NCI-H345 treated with DMSO at 0.1 percent for 48 hours (cell line): ENCODE measurements at regions not wholly inside any gene's neighbourhood (a gene's known extent, or its start where the extent isn't known, plus 50 kb on each side); places are given as distances from the start of the nearest gene placed in this dataset.
"Not testable (repeated sequence)": the region's sequence is repeated elsewhere in the genome, so short reads cannot be mapped to it uniquely, and the experiment has no call there.

Experiments
- DNase-seq: peaks from one replicate; lab custom pipeline; 2025; ENCODE audit not compliant: unreplicated experiment; lab: John Stamatoyannopoulos, UW

DNA sequence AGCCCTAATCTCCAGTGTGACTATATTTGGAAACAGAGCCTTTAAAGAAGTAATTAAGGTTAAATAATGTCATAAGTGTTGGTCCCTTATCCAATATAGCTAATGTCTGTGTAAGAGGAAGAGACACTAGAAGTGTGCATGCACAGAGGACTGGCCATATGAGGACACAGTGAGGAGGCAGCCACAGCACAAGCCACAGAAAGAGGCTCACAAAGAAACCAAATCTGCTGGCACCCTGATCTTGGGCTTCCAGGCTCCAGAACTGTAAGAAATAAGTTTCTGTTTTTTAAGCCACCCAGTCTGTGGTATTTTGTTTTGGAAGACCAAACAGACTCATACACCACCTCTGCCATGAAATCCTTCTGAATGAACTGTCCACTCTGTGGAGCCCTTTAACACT is 186.4 kb upstream of the SLC39A10 start:
- DNase-seq = no peak

DNA sequence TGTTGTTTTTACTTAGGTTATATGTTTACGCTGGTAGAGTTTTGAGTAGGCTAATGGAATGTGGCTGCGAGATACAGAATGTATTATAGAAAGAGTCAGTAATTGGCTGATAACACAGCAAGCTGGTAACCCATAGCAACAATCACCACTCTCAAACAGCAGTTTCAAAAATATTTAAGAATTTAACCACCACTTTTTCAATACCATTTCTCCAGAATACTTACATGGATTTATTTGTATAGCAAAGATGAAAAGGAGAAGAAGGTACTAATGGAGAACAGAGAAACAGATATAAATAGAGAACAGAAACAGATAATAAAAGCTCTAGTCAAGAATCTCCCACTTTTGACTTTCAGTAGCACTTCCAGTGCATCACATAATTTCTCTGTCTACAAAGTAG is 188.3 kb upstream of the SLC39A10 start:
- no peak for DNase-seq

- DNase-seq = no peak
Observed at GRCh38 chr2:195466427-195466826, 190.6 kb upstream of the SLC39A10 start.

DNA sequence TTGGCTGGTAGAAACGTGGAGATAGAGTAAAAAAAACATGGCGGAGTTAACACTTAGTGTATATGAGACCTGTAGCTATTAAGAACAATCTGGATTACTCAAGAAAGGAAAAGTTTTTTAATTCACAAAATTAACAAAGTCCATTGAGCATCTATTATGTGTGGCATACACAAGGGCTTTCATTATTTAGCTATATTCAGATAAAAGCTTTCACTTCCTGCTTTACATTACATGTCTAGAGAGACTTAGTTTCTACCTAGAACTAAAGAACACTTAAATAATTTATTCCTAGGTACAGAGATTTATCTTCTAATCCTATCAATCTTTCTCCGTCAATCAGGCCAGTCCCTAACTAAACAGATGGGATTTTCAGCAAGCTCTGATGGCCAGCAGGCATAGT is 196.0 kb upstream of the SLC39A10 start:
- no peak for DNase-seq

- DNase-seq = no peak
Observed at GRCh38 chr2:195458936-195459335, 198.1 kb upstream of the SLC39A10 start.

- DNase-seq = no peak
Observed at GRCh38 chr2:195457873-195458272, 199.2 kb upstream of the SLC39A10 start.

GRCh38 chr2:195456771-195457170 is 200.3 kb upstream of the SLC39A10 start:
- no peak for DNase-seq

DNA sequence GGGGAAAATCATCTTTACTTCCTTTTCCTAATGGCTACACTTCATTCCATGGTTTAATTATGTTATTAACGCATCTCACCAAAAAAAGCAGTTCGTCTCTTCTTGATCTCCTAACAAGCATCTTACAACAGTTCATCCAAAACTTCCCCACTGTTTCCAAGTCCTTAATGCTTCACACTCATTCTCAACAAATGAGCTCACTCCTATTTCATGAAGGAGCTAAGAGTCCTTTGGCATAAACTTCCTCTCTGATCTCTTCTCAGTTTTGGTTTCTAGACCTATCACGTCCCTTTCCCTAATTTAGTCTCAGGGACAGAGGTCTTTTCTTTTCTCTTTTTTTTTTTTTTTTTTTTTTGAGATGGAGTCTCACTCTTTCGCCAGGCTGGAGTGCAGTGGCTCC is 205.9 kb upstream of the SLC39A10 start:
- DNase-seq = no peak

DNA sequence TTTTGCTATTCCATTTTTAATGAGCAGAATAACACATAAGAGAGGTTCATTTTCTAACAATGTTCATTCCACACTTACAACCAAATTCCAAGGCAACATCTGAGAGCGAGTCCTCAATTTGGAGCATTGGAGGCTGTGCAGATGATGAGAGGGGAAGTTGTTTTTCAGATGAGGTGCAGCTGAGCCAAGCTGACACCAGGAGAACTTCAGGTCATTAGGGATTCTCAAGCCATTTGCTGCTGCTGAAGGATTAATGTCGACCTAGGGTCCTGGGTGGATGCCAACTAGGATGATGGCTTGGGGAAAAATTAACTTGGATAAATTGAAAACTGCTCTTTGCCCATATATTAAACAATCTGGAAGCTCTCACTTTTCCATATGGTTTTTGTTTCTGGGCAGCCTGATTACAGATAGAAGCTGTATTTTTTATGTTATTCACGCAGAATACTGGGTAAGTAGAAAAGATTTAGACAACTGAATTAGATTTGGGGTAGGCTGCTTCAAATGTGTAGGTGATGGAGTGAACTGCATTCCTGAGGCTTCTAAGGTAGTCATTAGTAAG is 206.4 kb upstream of the SLC39A10 start:
- no peak for DNase-seq

- DNase-seq = no peak
Observed at GRCh38 chr2:195447323-195447975, 209.6 kb upstream of the SLC39A10 start.

DNA sequence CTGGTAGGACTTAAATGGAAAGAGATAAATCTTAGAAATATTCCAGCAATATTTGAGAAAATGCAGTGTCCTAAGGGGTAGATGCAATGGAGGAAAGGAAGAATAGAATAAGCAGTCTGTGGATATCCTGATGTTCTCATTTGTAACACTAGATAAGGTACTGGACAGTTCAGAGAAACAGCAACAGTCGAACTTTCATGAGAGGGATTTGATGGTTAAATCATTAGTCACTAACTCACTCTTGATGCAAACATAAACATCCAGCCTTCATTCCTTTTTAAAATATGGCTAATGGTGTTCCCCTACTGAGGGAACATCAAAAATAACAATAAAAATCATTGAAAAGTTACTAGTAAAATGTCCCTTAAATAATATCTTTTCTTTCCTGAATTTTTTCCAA is 211.4 kb upstream of the SLC39A10 start:
- DNase-seq = no peak

GRCh38 chr2:195443926-195444325 is 213.1 kb upstream of the SLC39A10 start:
- no peak for DNase-seq

DNA sequence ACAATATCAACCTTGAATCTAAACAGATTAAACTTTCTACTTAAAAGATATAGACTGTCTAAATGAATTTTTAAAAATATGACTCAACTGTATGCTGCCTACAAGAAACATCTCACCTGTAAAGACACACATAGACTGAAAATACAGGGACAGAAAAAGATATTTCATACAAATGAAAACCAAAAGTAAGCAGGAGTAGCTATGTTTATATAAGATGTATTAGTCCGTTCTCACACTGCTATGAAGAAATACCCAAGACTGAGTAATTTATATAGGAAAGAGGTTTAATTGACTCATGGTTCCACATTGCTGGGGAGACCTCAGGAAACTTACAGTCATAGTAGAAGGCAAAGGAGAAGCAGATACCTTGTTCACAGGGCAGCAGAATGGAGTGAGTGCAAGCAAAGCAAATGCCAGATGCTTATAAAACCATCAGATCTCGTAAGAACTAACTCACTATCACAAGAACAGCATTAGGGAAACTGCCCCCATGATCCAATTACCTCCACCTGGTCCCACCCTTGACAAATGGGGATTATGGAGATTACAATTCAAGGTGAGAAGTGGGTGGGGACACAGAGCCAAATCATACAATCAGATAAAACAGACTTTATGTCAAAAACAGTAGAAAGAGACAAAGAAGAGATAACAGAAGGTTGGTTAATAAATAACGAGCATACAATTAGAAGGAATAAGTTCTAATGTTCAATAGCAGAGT is 214.4 kb upstream of the SLC39A10 start:
- no peak for DNase-seq

DNA sequence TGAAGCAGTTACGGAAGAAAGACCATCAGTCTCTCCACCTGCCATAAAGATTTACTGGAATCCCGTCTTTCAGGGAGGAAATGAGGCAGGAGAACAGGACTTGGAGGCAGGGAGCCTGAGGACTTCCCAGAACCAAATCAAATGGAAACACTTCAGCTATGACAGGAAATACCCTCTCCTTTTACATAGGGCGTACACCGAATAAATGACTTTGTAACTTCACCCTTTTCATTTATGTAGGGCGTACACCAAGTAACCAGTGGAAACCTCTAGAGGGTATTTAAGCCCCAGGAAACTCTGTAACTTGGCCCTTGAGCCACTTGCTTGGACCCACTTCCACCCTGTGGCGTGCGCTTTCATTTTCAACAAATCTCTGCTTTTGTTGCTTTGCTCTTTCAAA is 218.3 kb upstream of the SLC39A10 start:
- DNase-seq = no peak

- DNase-seq = no peak
Observed at GRCh38 chr2:195437521-195437920, 219.5 kb upstream of the SLC39A10 start.

DNA sequence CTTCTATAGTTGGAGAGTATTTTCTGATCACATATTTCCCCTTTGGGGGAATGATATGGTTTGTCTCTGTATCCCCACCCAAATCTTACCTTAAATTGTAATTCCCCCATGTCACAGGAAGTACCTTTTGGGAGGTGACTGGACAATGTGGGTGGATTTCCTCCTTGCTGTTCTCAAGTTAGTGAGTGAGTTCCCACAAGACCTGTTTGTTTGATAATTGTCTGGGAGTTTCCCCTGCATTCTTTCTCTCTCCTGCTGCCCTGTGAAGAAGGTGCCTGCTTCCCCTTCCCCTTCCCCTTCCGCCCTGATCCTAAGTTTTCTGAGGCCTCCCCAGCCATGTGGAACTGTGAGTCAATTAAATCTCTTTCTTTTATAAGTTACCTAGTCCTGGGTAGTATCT is 222.7 kb upstream of the SLC39A10 start:
- DNase-seq = no peak

DNA sequence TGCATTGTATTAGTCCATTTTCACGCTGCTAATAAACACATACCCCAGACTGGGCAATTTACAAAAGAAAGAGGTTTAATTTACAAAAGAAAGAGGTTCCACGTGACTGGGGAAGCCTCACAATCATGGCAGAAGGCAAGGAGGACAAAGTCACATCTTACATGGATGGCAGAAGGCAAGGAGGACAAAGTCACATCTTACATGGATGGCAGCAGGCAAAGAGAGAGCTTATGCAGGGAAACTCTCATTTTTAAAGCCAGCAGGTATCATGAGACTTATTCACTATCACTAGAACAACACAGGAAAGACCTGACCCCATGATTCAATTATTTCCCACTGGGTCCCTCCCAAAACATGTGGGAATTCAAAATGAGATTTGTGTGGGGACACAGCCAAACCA is 223.3 kb upstream of the SLC39A10 start:
- not testable (repeated sequence) for DNase-seq

- DNase-seq = no peak
Observed at GRCh38 chr2:195428673-195429072, 228.4 kb upstream of the SLC39A10 start.

- no peak for DNase-seq
Observed at GRCh38 chr2:195425328-195425727, 231.7 kb upstream of the SLC39A10 start.

GRCh38 chr2:195419033-195419432 is 238.0 kb upstream of the SLC39A10 start:
- no peak for DNase-seq

GRCh38 chr2:195414537-195415100 is 242.4 kb upstream of the SLC39A10 start:
- DNase-seq = peak; percentile 12

DNA sequence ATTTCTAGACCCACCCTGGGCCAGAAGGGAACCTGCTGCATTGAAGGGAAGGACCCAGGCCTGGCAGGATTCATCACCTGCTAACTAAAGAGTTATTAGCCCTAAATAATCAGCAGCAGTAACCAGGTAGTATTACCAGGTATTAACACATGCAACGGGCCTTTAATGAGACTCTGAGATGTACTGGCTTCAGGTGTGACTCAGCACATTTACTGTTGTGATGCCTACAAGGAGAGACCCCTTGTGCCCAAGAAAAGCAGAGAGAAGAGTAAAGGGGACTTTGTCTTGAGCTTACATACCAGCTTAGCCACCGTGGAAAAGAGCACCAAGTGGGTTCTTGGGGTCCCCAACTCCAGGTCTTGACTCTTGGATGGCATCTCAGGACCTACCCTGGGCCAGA is 243.1 kb upstream of the SLC39A10 start:
- DNase-seq = no peak
